ENCODE measurements at regions not wholly inside any gene's neighbourhood (a gene's known extent, or its start where the extent isn't known, plus 50 kb on each side); places are given as distances from the start of the nearest gene placed in this dataset.
"Not testable (repeated sequence)": the region's sequence is repeated elsewhere in the genome, so short reads cannot be mapped to it uniquely, and the experiment has no call there.

GRCh38 chr20:53810661-53811355 is 217.2 kb upstream of the ZNF217 start:
- no peaks in the 10 kb centered on the region for H3K27me3 Mint-ChIP-seq
- H3K4me3 Mint-ChIP-seq, result no peak overlapping the region
- H3K27ac Mint-ChIP-seq, result no peak overlapping the region
- no peaks in the 10 kb centered on the region for H3K9me3 Mint-ChIP-seq
- no peak for TF ChIP-seq CTCF (conservative IDR thresholded peaks at IDR 0.05)
- no peak for DNase-seq (ENCODE audit: extremely low spot score, unreplicated experiment)
- H3K36me3 Mint-ChIP-seq, result no peaks in the 10 kb centered on the region
- H3K4me1 Mint-ChIP-seq (ENCODE audit: unreplicated experiment), result peaks cover 5% of the 10 kb centered on the region

GRCh38 chr20:53809728-53810365 is 216.2 kb upstream of the ZNF217 start:
- Mint-ChIP-seq H3K4me3 (no peak overlapping the region), H3K4me1 (ENCODE audit: unreplicated experiment) (peaks cover 11% of the 10 kb centered on the region), H3K9me3 (no peaks in the 10 kb centered on the region), H3K27me3 (no peaks in the 10 kb centered on the region), H3K27ac (no peak overlapping the region), H3K36me3 (no peaks in the 10 kb centered on the region)
- DNase-seq (ENCODE audit: extremely low spot score, unreplicated experiment), result no peak
- no peak for TF ChIP-seq CTCF (conservative IDR thresholded peaks at IDR 0.05)

GRCh38 chr20:53809217-53809616 is 215.6 kb upstream of the ZNF217 start:
- DNase-seq (ENCODE audit: extremely low spot score, unreplicated experiment), result no peak
- H3K4me3 Mint-ChIP-seq, result no peak overlapping the region
- H3K36me3 Mint-ChIP-seq, result no peaks in the 10 kb centered on the region
- H3K4me1 Mint-ChIP-seq (ENCODE audit: unreplicated experiment), result peaks cover 11% of the 10 kb centered on the region
- H3K9me3 Mint-ChIP-seq, result no peaks in the 10 kb centered on the region
- H3K27me3 Mint-ChIP-seq, result no peaks in the 10 kb centered on the region
- TF ChIP-seq CTCF (conservative IDR thresholded peaks at IDR 0.05), result no peak
- no peak overlapping the region for H3K27ac Mint-ChIP-seq

GRCh38 chr20:53808733-53809132 is 215.1 kb upstream of the ZNF217 start:
- peaks cover 11% of the 10 kb centered on the region for H3K4me1 Mint-ChIP-seq (ENCODE audit: unreplicated experiment)
- no peak for TF ChIP-seq CTCF (conservative IDR thresholded peaks at IDR 0.05)
- no peak overlapping the region for H3K27ac Mint-ChIP-seq
- no peaks in the 10 kb centered on the region for H3K27me3 Mint-ChIP-seq
- H3K9me3 Mint-ChIP-seq, result no peaks in the 10 kb centered on the region
- DNase-seq (ENCODE audit: extremely low spot score, unreplicated experiment), result no peak
- no peak overlapping the region for H3K4me3 Mint-ChIP-seq
- H3K36me3 Mint-ChIP-seq, result no peaks in the 10 kb centered on the region

- not testable (repeated sequence) for H3K36me3 Mint-ChIP-seq; H3K4me3 Mint-ChIP-seq; H3K9me3 Mint-ChIP-seq; H3K27me3 Mint-ChIP-seq; H3K27ac Mint-ChIP-seq; DNase-seq (ENCODE audit: extremely low spot score, unreplicated experiment)
- peaks cover 11% of the 10 kb centered on the region for H3K4me1 Mint-ChIP-seq (ENCODE audit: unreplicated experiment)
These were observed 214.7 kb upstream of the ZNF217 start for GRCh38 chr20:53808302-53808701.

GRCh38 chr20:53806683-53807401 is 213.2 kb upstream of the ZNF217 start:
- Mint-ChIP-seq H3K4me1 (ENCODE audit: unreplicated experiment) (peaks cover 11% of the 10 kb centered on the region), H3K9me3 (no peaks in the 10 kb centered on the region), H3K27ac (no peak overlapping the region), H3K4me3 (no peak overlapping the region), H3K36me3 (no peaks in the 10 kb centered on the region), H3K27me3 (no peaks in the 10 kb centered on the region)
- no peak for TF ChIP-seq CTCF (conservative IDR thresholded peaks at IDR 0.05)
- no peak for DNase-seq (ENCODE audit: extremely low spot score, unreplicated experiment)
